ENCODE measurements at regions not wholly inside any gene's neighbourhood (a gene's known extent, or its start where the extent isn't known, plus 50 kb on each side); places are given as distances from the start of the nearest gene placed in this dataset.

DNA sequence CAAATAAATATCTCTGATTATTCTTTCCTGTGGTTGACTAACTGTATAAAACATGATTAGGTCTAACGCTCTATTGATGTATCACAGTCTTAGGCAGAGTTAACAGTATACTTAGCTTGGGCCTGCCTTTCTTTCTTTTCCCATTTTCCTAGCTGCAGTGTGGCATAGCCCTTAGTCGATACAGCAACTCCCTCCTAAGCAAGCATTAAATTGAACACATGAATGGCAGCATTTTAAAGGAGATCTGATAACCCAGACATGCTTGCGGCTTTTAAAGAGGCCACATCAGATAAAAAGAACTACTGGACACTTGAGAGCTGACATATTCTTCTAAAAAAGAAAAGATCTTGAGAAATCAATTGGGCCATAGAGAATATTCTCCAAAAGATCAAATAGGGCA is 312.0 kb upstream of the TMPRSS15 start:
- TF ChIP-seq, protein P1, sequence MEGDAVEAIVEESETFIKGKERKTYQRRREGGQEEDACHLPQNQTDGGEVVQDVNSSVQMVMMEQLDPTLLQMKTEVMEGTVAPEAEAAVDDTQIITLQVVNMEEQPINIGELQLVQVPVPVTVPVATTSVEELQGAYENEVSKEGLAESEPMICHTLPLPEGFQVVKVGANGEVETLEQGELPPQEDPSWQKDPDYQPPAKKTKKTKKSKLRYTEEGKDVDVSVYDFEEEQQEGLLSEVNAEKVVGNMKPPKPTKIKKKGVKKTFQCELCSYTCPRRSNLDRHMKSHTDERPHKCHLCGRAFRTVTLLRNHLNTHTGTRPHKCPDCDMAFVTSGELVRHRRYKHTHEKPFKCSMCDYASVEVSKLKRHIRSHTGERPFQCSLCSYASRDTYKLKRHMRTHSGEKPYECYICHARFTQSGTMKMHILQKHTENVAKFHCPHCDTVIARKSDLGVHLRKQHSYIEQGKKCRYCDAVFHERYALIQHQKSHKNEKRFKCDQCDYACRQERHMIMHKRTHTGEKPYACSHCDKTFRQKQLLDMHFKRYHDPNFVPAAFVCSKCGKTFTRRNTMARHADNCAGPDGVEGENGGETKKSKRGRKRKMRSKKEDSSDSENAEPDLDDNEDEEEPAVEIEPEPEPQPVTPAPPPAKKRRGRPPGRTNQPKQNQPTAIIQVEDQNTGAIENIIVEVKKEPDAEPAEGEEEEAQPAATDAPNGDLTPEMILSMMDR (IDR thresholded peaks at IDR 0.05), result no peak
- TF ChIP-seq POLR2A (IDR thresholded peaks at IDR 0.05), result no peak
